H1 (cell line): ENCODE measurements at regions not wholly inside any gene's neighbourhood (a gene's known extent, or its start where the extent isn't known, plus 50 kb on each side); places are given as distances from the start of the nearest gene placed in this dataset.

ENCODE experiments used
- CTCF ChIA-PET: fragments of 300-600 bp; sonication (Branson Sonifier 250); formaldehyde crosslinking; loops from one replicate; lab custom pipeline; 2021; ENCODE audit not compliant: partially characterized antibody; lab: Charles Lee
- POLR2A ChIA-PET: fragments of 300-600 bp; sonication (Branson Sonifier 250); formaldehyde crosslinking; loops from one replicate; lab custom pipeline; 2021; ENCODE audit warnings: inconsistent platforms; ENCODE audit not compliant: partially characterized antibody; lab: Charles Lee
- DNase-seq, 2 experiments: peaks; one replicate each; pipeline versions ENCODE4 v3.0.0 to v3.0.0-alpha.2; 2010 to 2022; ENCODE audit warnings: low spot score in 2 of 2, low read depth in 1 of 2, mixed read lengths in 1 of 2
- FAIRE-seq: peaks from 2 replicates; lab custom pipeline; 2011; peaks lifted over from hg19 to GRCh38; lab: Jason Lieb, UNC
- H2AFZ ChIP-seq: 2 replicates; pipeline ENCODE4 v1.8.1; 2012; ENCODE audit warnings: low read length, inconsistent platforms
- H2AK5ac ChIP-seq: 2 replicates; pipeline ENCODE4 v1.6.1; 2013; ENCODE audit warnings: low read depth, low read length
- H2BK120ac ChIP-seq: replicated peaks from 2 replicates; pipeline ENCODE3; 2013; ENCODE audit warnings: low read depth, low read length, inconsistent platforms
- H2BK12ac ChIP-seq: 2 replicates; pipeline ENCODE4 v1.6.1; 2013; ENCODE audit warnings: low read depth, low read length
- H2BK15ac ChIP-seq: 2 replicates; pipeline ENCODE4 v1.6.1; 2013; ENCODE audit warnings: low read length
- H2BK20ac ChIP-seq: 2 replicates; pipeline ENCODE4 v1.6.1; 2013; ENCODE audit warnings: low read length
- H2BK5ac ChIP-seq: 2 replicates; pipeline ENCODE4 v1.6.1; 2013; ENCODE audit warnings: low read depth, low read length
- H3K14ac ChIP-seq: 2 replicates; pipeline ENCODE4 v1.6.1; 2013; ENCODE audit warnings: inconsistent platforms; ENCODE audit not compliant: insufficient read length
- H3K18ac ChIP-seq: 2 replicates; pipeline ENCODE4 v1.6.1; 2013; ENCODE audit warnings: low read length; ENCODE audit errors: extremely low read depth
- H3K23ac ChIP-seq: 2 replicates; pipeline ENCODE4 v1.6.1; 2013; ENCODE audit warnings: inconsistent platforms; ENCODE audit not compliant: insufficient read length
- H3K23me2 ChIP-seq: 2 replicates; pipeline ENCODE4 v1.6.1; 2013; ENCODE audit warnings: low read depth, low read length
- H3K27ac ChIP-seq: 2 replicates; pipeline ENCODE4 v1.6.1; 2011; ENCODE audit warnings: low read depth, low read length, inconsistent platforms
- H3K27me3 ChIP-seq, 4 experiments: replicated peaks in 1 of 4; 1 replicate in 1 of 4; 2 replicates in 3 of 4; pipeline versions ENCODE4 v1.6.1 to v1.8.1; 2011 to 2013; ENCODE audit warnings: low read length in 3 of 4, mild to moderate bottlenecking in 3 of 4, inconsistent platforms in 2 of 4, mixed read lengths in 2 of 4, moderate library complexity in 1 of 4; ENCODE audit not compliant: control insufficient read depth in 3 of 4, insufficient read depth in 3 of 4; ENCODE audit errors: extremely low read depth in 1 of 4
- H3K36me3 ChIP-seq, 4 experiments: 2 replicates each; pipeline versions ENCODE4 v1.6.1 to v1.8.1; 2011 to 2013; ENCODE audit warnings: mild to moderate bottlenecking in 4 of 4, low read length in 3 of 4, moderate library complexity in 2 of 4, control low read depth in 1 of 4, inconsistent platforms in 1 of 4; ENCODE audit not compliant: insufficient read depth in 4 of 4, control insufficient read depth in 2 of 4
- H3K4ac ChIP-seq: replicated peaks from 2 replicates; pipeline ENCODE3; 2013; ENCODE audit warnings: low read length, low read depth, mixed read lengths, inconsistent platforms; ENCODE audit not compliant: insufficient read length
- H3K4me1 ChIP-seq, 4 experiments: replicated peaks in 1 of 4; 1 replicate in 1 of 4; 2 replicates in 3 of 4; pipeline versions ENCODE4 v1.6.1 to v1.8.1; 2011 to 2013; ENCODE audit warnings: low read length in 3 of 4, inconsistent platforms in 2 of 4, mixed read lengths in 1 of 4; ENCODE audit not compliant: insufficient read depth in 4 of 4, control insufficient read depth in 3 of 4
- H3K4me2 ChIP-seq, 2 experiments: 2 replicates each; pipeline versions ENCODE4 v1.6.1 to v1.8.1; 2011 to 2013; ENCODE audit warnings: low read depth in 2 of 2, low read length in 2 of 2, control low read depth in 1 of 2, inconsistent platforms in 1 of 2, mild to moderate bottlenecking in 1 of 2; ENCODE audit not compliant: insufficient read depth in 1 of 2
- H3K4me3 ChIP-seq, 4 experiments: fragments of 200-600, 300-600 bp in 1 of 4; sonication (generic), shearing (Covaris generic), sonication (Bioruptor Twin) in 1 of 4; 2 replicates each; pipeline versions ENCODE4 v1.5.1 to v1.8.1; 2011 to 2016; ENCODE audit warnings: low read length in 4 of 4, low read depth in 3 of 4, control low read depth in 2 of 4, inconsistent platforms in 2 of 4, mild to moderate bottlenecking in 2 of 4, mixed read lengths in 1 of 4, moderate library complexity in 1 of 4; ENCODE audit not compliant: insufficient read depth in 2 of 4; ENCODE audit errors: extremely low read depth in 1 of 4
- H3K56ac ChIP-seq: replicated peaks from 2 replicates; pipeline ENCODE3; 2013; ENCODE audit warnings: low read depth, mild to moderate bottlenecking, mixed read lengths, low read length, inconsistent platforms; ENCODE audit not compliant: insufficient read length
- H3K79me1 ChIP-seq: 2 replicates; pipeline ENCODE4 v1.6.1; 2013; ENCODE audit warnings: low read depth, low read length, control low read depth
- H3K79me2 ChIP-seq, 2 experiments: 2 replicates each; pipeline versions ENCODE4 v1.6.1 to v1.8.1; 2012 to 2013; ENCODE audit warnings: low read length in 2 of 2, mild to moderate bottlenecking in 2 of 2, inconsistent platforms in 1 of 2; ENCODE audit not compliant: insufficient read depth in 2 of 2, control insufficient read depth in 1 of 2
- H3K9ac ChIP-seq, 4 experiments: replicated peaks in 1 of 4; 1 replicate in 1 of 4; 2 replicates in 3 of 4; pipeline versions ENCODE4 v1.6.1 to v1.8.1; 2011 to 2013; ENCODE audit warnings: low read depth in 3 of 4, low read length in 3 of 4, control low read depth in 2 of 4, mild to moderate bottlenecking in 2 of 4, moderate library complexity in 2 of 4, inconsistent platforms in 1 of 4; ENCODE audit errors: extremely low read depth in 1 of 4
- H3K9me3 ChIP-seq, 2 experiments: 2 replicates each; pipeline versions ENCODE4 v1.6.1 to v1.8.1; 2012 to 2013; ENCODE audit warnings: mild to moderate bottlenecking in 2 of 2, moderate library complexity in 2 of 2, control low read depth in 1 of 2, inconsistent platforms in 1 of 2, low read depth in 1 of 2, low read length in 1 of 2, mixed read lengths in 1 of 2; ENCODE audit not compliant: insufficient read depth in 2 of 2
- H4K20me1 ChIP-seq, 2 experiments: replicated peaks in 1 of 2; 2 replicates each; pipeline versions ENCODE3 to v1.8.1; 2011 to 2013; ENCODE audit warnings: inconsistent platforms in 2 of 2, low read length in 2 of 2, mild to moderate bottlenecking in 1 of 2; ENCODE audit not compliant: insufficient read depth in 2 of 2, control insufficient read depth in 1 of 2
- H4K5ac ChIP-seq: 2 replicates; pipeline ENCODE4 v1.6.1; 2013; ENCODE audit warnings: low read length, low read depth, mixed read lengths, inconsistent platforms; ENCODE audit not compliant: insufficient read length
- H4K8ac ChIP-seq: 2 replicates; pipeline ENCODE4 v1.8.0; 2013; ENCODE audit warnings: mild to moderate bottlenecking, moderate library complexity, low read length, inconsistent platforms; ENCODE audit not compliant: insufficient read depth; ENCODE audit errors: extremely low read depth
- H4K91ac ChIP-seq: replicated peaks from 2 replicates; pipeline ENCODE3; 2013; ENCODE audit warnings: low read length, mixed read lengths, inconsistent platforms; ENCODE audit not compliant: insufficient read length
- BCL11A ChIP-seq, 2 experiments: IDR thresholded peaks; one replicate each; pipeline ENCODE4 v1.6.1; 2011; ENCODE audit warnings: low read depth in 2 of 2, low read length in 2 of 2, mild to moderate bottlenecking in 2 of 2
- CHD2 ChIP-seq: IDR thresholded peaks from 2 replicates; pipeline ENCODE4 v1.6.1; 2012; ENCODE audit warnings: low read length, improper control_type of control experiment
- EGR1 ChIP-seq: IDR thresholded peaks from 2 replicates; pipeline ENCODE4 v1.6.1; 2011; ENCODE audit warnings: low read depth, low read length, borderline replicate concordance
- EP300 ChIP-seq, 2 experiments: IDR thresholded peaks; 1 replicate in 1 of 2; 2 replicates in 1 of 2; pipeline ENCODE4 v1.6.1; 2011 to 2012; ENCODE audit warnings: low read depth in 2 of 2, low read length in 2 of 2, mild to moderate bottlenecking in 2 of 2, borderline replicate concordance in 1 of 2, inconsistent platforms in 1 of 2, moderate library complexity in 1 of 2
- HDAC2 ChIP-seq, 2 experiments: fragments of 300-600 bp in 1 of 2; sonication (generic) in 1 of 2; IDR thresholded peaks; 2 replicates each; pipeline ENCODE4 v1.6.1; 2011 to 2012; ENCODE audit warnings: low read depth in 2 of 2, low read length in 2 of 2, mild to moderate bottlenecking in 2 of 2, moderate library complexity in 2 of 2, borderline replicate concordance in 1 of 2, inconsistent platforms in 1 of 2
- KDM5A ChIP-seq: fragments of 200-600 bp; IDR thresholded peaks from 2 replicates; pipeline ENCODE4 v1.7.1; 2012; ENCODE audit warnings: mild to moderate bottlenecking, low read length, inconsistent platforms, mixed read lengths
- NRF1 ChIP-seq: IDR thresholded peaks from 2 replicates; pipeline ENCODE4 v1.6.1; 2011; ENCODE audit warnings: mild to moderate bottlenecking, low read depth, low read length, improper control_type of control experiment
- WGBS, 2 experiments: shearing (Covaris generic) in 1 of 2; methylation state at CpG; one replicate each; pipeline versions ENCODE4 v1.1.6 to v1.1.7; 2013 to 2015; ENCODE audit warnings: low lambda C conversion rate in 2 of 2, mixed read lengths in 2 of 2, inconsistent platforms in 1 of 2, low coverage in 1 of 2, missing lambda C conversion rate in 1 of 2; ENCODE audit not compliant: insufficient replicate concordance in 2 of 2, insufficient coverage in 1 of 2, insufficient read length in 1 of 2; ENCODE audit errors: extremely low coverage in 1 of 2, missing lambda C conversion rate in 1 of 2; 5-methylcytosine and 5-hydroxymethylcytosine counted together

GRCh38 chr3:159634483-159634882 is 354.2 kb upstream of the IL12A start:
- no peaks in the 10 kb centered on the region; the same call in 1 of the 2 replicates for H3K23me2 ChIP-seq
- H2AFZ ChIP-seq = no peak overlapping the region
- H2BK20ac ChIP-seq = no peak overlapping the region
- no peak overlapping the region for H4K8ac ChIP-seq
- WGBS, 2 experiments = 77% methylated on average over 4 of the region's 4 CpGs; no CpG with 5 or more reads in 1 of the 2 experiments
- no peak overlapping the region for H3K23ac ChIP-seq
- TF ChIP-seq NRF1 (no peak), HDAC2 (IDR thresholded peaks at IDR 0.05; ENCODE audit: borderline replicate concordance in 1 of 2, low read depth in 2 of 2, low read length in 2 of 2) (no peak), BCL11A (IDR thresholded peaks at IDR 0.05; ENCODE audit: low read depth in 2 of 2, low read length in 2 of 2) (no peak), EP300 (IDR thresholded peaks at IDR 0.05; ENCODE audit: borderline replicate concordance in 1 of 2, low read depth in 2 of 2, low read length in 2 of 2) (no peak), KDM5A (no peak), CHD2 (no peak), EGR1 (no peak)
- ChIA-PET CTCF (interaction anchor here (1.1 to 1.2 kb wide), 2 partner anchors 38 to 171 kb away, joined by 4 to 6 read pairs; no protein-coding TSS in a partner anchor), POLR2A (no interaction called here)
- H3K4me3 ChIP-seq = no peak overlapping the region
- no peaks in the 10 kb centered on the region for H3K79me1 ChIP-seq
- H3K9me3 ChIP-seq = no peaks in the 10 kb centered on the region
- no peak overlapping the region for H2AK5ac ChIP-seq
- H3K79me2 ChIP-seq = no peaks in the 10 kb centered on the region
- H2BK120ac ChIP-seq = no peak overlapping the region
- no peak overlapping the region for H3K56ac ChIP-seq
- no peak overlapping the region for H3K18ac ChIP-seq
- H4K5ac ChIP-seq = no peak overlapping the region
- FAIRE-seq = no peak
- no peak overlapping the region for H3K4ac ChIP-seq
- H3K9ac ChIP-seq = no peak overlapping the region
- peaks cover 0 to 7% (median 2%) of the 10 kb centered on the region in 4 experiments; a peak in 2 of 7 replicates for H3K4me1 ChIP-seq
- no peak overlapping the region for H2BK5ac ChIP-seq
- H3K14ac ChIP-seq = no peak overlapping the region
- H4K91ac ChIP-seq = no peak overlapping the region
- no peak overlapping the region for H3K4me2 ChIP-seq
- H4K20me1 ChIP-seq = no peaks in the 10 kb centered on the region
- H3K36me3 ChIP-seq = no peaks in the 10 kb centered on the region
- no peak overlapping the region for H2BK12ac ChIP-seq
- H2BK15ac ChIP-seq = no peak overlapping the region
- no peak for DNase-seq
- H3K27ac ChIP-seq = no peak overlapping the region
- no peaks in the 10 kb centered on the region for H3K27me3 ChIP-seq
